ENCODE measurements at regions not wholly inside any gene's neighbourhood (a gene's known extent, or its start where the extent isn't known, plus 50 kb on each side); places are given as distances from the start of the nearest gene placed in this dataset.

DNA sequence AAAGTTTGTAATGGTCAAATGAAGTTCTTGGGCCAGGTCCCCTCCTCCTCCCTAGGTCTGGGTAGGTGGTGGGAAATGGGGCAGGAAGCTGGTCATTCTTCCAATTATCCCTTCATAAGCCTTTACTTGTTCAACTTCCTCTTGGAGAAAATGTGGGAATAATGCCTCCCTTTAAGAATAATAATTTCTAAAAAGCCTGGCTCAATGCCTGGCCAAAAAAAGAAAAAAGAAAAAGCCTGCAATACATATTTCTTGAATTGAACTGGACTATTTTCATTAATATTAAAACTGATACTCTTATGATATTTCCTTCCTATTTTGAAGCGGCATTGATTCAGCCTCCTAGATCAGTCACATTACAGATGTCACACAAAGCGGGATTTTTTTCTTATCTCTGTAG lies 600.9 kb downstream of the CCDC171 start:
- no peak for DNase-seq (ENCODE audit: low read depth in 4 of 4, low spot score in 2 of 4)

DNA sequence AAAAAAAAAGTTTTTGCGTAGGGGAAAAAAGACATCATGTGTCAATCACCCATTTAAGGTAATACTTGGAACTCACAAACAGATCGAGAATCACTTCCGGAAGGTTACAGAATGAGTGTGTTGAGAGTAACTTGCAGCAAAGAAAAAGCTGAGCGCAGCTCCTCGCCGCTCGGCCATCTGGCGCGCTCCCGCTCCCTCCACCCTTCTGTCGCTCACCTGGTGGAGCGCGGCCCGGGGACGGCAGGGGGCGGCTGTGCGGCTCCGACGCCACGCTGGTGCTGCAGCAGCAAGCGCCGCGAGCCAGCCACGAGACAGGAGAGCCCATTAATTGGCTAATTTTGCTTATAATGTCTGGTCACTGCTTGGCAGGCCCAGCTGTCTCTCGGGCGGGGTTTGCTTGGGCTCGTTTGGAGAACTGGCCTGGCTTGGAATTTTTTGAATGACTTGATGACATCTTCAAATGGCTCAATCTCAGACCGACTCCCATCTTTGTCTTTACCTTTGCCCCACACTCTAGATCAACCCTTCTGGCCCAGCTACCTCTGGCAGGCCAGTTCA lies 601.8 kb downstream of the CCDC171 start:
- no peak for DNase-seq (ENCODE audit: low read depth in 4 of 4, low spot score in 2 of 4)

DNA sequence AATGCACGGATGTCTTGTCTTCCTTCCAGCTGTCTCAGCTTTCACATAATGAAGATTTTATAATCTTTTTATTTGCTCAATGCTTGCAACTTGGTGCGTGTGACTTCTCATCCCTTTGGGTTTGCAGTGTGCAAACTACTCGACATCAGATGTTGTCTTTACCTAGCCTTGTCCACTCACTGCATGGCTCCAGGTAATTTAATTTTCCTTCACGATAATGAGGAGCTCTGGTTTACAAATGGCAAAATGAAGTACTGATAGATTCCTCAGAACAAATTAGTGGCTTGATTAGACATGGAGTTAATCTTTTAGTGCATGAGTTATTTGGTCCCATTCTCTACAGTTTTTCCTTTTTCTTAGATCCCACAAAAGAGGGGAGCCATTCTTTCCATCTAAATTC lies 603.0 kb downstream of the CCDC171 start:
- no peak for DNase-seq (ENCODE audit: low read depth in 4 of 4, low spot score in 2 of 4)

DNA sequence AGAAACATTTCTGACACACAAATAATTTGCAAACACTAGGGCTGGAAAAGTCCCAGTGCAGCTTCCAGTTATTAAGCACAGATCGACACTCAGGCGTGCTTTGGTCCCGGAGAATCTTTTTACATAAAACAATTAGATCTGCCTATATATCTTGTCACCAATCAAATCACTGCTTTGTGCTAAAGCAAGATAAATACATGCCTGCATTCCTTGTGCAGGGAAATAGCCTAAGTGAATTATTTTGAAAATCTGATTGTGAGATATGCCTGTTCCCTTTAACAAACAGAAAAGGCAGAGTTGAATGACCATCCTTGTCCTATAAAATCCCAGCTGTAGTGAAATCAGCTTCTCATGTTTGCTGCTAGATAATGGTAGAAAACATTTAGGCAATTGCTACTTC lies 604.4 kb downstream of the CCDC171 start:
- DNase-seq (ENCODE audit: low read depth in 4 of 4, low spot score in 2 of 4) = no peak

DNA sequence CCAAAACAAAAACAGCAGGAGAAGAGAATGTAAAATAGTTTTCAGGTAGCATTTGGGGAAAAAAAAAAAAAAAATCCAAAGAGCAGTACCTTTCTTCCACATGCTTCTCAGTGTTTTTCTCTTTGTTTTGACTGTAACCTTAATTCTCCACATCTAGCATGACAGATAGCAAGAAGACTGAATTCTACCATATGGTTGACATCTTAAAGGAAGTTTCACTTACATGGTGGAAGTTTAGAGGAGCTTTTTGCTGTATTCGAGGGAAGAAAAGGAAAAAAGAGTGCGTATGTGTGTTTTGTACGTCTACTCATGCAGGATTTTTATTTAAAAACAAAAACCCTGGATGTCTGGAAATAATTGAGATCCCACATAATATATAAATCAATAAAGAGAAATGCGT lies 604.8 kb downstream of the CCDC171 start:
- no peak for DNase-seq (ENCODE audit: low read depth in 4 of 4, low spot score in 2 of 4)

DNA sequence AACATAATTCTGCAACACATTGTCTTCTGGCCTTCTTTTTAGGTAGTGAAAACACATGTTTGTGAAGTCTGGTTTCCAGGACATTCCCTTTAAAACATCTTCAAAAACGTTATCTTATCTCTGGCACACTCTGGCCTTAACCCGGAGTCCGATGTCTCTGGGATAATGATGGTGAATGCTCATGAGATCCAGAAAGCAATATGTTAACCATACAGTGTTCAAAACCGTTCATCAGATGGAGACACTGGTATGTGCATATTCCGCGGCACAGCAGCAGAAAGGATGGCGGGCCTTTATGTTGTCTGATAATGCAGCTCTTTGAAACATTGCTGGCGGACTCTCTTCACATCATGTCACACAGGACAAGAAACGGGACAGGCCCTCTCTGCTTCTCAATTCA lies 605.2 kb downstream of the CCDC171 start:
- DNase-seq (ENCODE audit: low read depth in 4 of 4, low spot score in 2 of 4) = no peak

DNA sequence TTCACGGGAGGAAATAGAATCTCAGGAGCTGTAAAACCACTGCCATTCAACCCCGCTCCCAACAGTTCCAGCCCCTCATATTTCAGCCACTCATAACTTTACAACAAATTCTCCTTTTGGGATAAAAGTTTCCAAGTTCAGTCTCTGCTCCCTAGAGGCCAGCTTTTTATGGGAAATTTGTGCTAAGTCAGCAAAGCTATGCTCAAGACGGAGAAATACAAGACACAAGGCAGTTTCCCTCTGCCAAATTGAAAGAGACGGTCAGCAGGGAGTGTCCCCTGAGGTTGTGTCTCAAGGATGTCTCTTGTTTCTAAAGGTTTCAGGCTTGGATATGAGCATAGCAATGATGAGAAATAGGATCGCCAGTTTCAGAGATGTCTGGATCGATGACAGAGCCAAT lies 608.6 kb downstream of the CCDC171 start:
- no peak for DNase-seq (ENCODE audit: low read depth in 4 of 4, low spot score in 2 of 4)

DNA sequence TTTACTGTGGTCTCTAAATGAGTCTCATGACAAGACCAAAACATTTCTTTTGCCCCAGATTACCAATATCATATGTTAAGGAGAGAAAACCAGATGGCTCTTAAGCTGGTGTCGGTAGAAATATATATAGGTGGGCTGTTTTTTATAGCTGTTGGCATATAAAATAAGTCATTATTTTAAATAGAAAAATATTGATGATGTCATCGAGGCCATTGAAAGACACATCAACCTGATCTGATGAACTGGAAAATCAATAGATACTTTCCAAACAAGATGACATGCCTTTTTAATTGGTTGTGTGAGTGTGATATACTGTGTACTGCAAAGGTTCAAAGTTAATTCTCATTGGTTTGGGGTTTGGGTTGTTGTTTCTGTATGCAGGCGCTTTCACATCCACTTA lies 617.3 kb downstream of the CCDC171 start:
- no peak for DNase-seq (ENCODE audit: low read depth in 4 of 4, low spot score in 2 of 4)

DNA sequence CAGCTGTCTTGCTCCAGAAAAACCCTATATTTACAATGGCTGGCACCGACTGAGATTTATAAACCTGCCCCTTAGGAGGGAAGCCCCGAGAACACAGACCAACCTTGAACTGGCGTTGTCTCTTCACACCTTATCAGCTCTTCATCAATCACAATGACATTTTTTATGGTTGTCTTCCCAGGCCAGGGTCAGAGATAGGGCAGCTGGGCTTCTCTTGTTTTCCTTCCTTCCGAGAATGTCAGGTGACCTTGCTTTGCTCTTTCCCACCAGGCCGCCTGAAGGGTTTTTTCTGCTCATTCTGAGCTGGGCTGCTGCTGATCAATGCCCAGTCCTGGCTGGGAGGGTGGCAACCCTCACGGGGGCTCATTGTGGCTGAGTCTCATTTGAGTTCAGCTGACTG lies 619.1 kb downstream of the CCDC171 start:
- DNase-seq (ENCODE audit: low read depth in 4 of 4, low spot score in 2 of 4) = no peak

DNA sequence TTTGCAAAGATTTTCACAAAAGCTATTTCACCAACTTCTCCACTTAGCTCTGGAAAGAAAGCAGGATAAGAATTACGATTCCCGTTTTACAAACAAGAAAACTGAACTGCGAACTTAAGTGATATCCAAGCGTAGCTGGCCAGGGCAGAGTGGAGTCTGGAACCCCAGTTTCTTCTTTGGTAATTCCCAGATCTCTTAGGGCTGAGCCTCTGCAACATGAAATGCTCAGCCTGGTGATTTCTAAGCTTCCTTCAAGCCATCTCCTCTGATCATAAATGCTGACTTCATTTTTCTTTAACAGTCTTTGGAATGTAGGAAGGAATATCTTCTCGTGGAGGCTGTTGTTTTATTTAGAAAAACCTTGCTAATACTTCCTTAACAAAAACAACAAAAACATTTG lies 620.0 kb downstream of the CCDC171 start:
- DNase-seq (ENCODE audit: low read depth in 4 of 4, low spot score in 2 of 4) = no peak

DNA sequence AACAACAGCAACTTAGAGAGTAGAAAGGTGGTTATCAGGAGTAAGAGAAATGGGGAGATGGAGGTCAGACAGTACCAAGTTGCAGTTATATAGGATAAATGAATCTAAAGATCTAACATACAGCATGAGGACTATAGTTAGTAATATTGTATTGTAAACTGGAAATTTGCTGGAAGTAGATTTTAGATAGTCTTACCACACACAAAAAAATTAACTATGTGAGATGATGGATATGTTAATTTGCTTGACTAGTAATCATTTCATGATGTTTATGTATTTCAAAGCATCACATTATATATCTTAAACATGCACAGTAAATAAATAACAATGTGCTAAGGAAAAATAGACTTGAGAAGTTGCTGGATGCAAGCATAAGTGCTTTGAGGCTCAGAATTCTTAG lies 622.1 kb downstream of the CCDC171 start:
- DNase-seq (ENCODE audit: low read depth in 4 of 4, low spot score in 2 of 4) = no peak

DNA sequence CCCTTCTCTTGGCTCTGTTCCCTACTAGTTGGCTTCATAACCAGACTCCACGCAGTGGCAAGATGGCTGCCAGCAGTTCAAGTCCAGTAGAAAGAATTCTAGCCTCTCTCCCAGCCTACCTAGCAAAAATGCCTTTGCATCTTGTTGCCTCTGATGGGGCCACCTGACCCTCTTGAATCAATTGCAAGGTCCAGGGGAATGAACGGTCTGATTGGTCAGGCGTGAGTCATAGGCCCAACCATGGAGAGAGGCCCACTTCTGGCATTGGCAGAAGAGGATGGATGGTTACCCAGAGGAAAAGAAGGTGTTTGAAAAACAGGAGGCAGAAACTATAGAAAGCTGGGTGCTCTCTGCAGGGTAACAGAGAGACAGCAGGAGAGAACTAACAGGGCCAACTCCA lies 622.6 kb downstream of the CCDC171 start:
- no peak for DNase-seq (ENCODE audit: low read depth in 4 of 4, low spot score in 2 of 4)

DNA sequence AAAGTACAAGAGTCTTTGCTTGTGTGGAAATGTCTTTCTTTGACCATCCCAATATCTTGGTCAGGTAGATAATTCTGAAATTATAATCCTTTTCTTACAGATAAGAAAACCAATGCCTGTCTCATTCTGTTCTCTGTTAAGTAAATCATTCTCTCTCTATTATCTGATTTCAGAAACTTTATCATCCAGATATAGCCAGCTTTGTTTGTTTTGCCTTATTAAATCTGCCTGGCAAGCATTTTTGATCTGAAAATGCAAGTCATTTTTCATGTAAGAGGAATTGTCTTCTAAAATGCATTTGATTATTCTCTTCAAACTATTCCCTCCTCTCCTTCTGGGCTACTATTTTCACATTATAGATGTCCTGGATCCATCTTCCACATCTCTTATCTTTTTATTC lies 625.5 kb downstream of the CCDC171 start:
- DNase-seq (ENCODE audit: low read depth in 4 of 4, low spot score in 2 of 4) = no peak

DNA sequence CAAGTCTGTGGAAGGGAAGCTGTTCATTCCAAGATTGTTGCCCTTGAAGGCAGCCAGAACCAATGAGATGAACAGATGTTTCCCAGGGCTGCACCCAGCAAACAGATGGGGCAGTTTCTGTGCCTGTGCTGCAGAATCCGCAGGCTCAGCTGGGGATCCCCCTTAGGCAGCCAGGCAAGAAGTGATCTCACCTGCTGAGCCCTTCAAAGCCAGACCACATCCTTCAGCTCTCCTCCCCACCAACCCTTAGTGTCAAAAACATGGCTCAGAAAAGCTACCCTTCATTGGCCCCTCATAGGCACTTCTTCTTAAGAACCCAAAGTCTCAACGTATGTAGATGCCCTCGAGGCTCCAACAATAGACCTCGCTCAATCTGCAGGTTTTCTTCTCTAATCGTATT lies 626.7 kb downstream of the CCDC171 start:
- DNase-seq (ENCODE audit: low read depth in 4 of 4, low spot score in 2 of 4) = no peak

DNA sequence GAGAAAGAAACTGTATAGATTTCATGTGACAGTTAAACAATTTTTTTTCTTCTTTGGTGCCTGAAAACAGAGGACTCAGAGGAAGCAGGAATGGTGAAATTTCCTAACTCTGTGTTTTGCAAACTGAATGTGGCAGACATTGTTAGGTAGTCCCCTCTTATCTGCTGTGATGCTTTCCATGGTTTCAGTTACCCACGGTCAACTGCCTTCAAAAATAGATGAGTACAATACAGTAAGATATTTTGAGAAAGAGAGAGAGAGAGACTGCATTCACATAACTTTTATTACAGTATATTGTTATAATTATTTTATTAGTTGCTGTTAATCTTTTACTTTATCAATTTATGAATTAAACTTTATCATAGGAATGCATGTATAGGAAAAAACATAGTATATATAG lies 627.2 kb downstream of the CCDC171 start:
- DNase-seq (ENCODE audit: low read depth in 4 of 4, low spot score in 2 of 4) = no peak

DNA sequence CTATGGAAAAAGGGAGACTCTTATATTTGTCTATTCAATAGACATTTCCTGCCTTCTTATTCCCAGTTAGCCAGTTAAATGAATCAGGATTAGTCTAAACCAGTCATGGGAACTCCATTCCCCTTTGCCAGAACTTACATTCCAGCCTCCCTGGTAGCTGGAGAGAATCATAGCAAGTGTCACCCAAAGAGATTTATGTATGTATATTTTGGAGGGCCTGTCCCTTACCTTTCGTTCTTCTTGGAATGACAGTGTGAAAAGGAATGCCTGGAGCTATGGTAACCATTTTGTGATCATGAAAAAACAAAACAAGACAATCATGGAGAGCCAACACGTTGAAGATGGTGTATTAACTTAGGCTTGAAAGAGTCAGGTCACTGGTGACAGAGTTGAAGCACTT lies 627.7 kb downstream of the CCDC171 start:
- DNase-seq (ENCODE audit: low read depth in 4 of 4, low spot score in 2 of 4) = no peak

DNA sequence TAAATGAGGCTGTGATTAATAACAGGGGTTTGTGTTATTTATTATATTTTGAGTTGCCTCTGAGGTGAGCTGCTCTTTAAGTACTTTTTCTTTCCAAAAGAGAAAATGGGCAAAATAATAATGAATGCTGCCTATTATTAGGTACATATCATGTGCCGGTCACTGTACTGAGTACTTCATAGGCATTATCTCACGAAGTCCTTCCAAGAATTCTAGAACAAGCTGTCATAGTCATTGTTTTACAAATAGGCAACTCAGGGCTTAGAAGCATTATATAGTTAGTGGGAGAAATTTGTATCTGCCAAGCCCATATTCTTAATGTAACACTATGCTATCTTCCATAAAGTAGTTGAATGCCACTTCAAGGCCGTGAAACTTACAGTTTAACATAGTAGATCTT lies 628.7 kb downstream of the CCDC171 start:
- DNase-seq (ENCODE audit: low read depth in 4 of 4, low spot score in 2 of 4) = no peak

DNA sequence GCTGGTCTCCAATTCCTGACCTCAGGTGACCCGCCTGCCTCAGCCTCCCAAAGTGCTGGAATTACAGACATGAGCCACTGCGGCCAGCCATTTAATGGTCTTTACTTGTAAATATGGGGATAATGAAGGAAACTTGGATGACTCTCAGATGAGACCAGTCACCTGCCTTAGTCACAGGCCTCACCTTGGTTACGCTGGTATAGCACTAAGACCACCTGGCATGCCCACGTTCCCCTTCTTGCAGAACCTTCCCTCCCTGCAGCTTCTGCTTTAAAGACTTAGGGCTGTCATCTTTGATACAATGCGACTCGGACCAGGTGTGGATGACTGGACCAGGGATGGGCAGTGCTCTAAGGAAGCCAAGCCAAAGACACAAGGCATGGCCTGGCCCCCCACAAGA lies 629.9 kb downstream of the CCDC171 start:
- DNase-seq (ENCODE audit: low read depth in 4 of 4, low spot score in 2 of 4) = no peak

DNA sequence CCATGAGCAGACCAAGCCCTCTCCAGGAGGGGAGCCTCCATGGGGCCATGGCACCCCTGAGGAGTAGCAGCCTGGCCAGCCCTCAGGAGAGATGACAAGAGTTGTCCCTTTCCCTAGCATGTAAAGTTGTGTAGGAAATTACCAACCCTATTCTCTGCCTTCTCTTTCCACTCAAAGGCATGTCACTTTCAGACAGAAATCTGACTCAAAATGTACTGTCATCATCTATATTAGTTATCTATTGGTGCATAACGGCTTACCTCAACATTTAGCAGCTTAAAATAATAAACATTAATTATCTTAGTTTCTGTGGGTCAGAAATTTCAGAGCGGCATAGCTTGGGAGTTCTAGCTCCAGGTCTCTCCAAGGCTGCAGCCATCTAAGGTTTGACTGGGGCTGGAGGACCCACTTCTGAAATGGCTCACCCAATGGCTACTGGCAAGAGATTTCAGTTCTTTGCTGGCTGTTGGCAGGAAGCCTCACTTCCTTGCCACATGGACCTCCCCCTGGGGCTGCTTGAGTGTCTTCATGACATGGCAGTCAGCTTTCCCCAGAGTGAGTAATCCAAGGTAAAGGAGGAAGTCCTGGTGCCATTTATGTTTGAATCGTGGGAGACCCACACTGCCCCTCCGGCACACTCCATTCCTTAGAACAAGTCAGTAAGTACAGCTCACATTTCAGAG lies 632.3 kb downstream of the CCDC171 start:
- no peak for DNase-seq (ENCODE audit: low read depth in 4 of 4, low spot score in 2 of 4)

DNA sequence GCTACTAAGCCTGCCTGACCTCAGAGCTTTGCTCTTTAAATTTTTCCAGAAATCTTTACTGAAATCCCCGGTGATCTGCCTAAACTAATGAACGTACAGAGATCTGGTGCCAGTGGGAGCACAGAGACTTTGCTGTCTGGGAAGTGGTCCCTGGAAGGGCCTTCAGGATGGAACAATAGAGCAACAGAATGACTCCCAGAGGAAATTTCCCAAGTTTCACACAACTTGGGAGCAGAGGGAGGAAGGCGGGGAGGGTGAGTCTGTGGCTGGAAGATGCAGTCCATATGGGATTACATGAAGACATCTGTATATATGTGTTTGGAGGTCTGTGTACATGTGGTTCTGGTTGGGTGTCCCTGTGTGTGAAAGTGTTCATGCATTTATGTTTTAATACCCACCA lies 638.3 kb downstream of the CCDC171 start:
- no peak for DNase-seq (ENCODE audit: low read depth in 4 of 4, low spot score in 2 of 4)

DNA sequence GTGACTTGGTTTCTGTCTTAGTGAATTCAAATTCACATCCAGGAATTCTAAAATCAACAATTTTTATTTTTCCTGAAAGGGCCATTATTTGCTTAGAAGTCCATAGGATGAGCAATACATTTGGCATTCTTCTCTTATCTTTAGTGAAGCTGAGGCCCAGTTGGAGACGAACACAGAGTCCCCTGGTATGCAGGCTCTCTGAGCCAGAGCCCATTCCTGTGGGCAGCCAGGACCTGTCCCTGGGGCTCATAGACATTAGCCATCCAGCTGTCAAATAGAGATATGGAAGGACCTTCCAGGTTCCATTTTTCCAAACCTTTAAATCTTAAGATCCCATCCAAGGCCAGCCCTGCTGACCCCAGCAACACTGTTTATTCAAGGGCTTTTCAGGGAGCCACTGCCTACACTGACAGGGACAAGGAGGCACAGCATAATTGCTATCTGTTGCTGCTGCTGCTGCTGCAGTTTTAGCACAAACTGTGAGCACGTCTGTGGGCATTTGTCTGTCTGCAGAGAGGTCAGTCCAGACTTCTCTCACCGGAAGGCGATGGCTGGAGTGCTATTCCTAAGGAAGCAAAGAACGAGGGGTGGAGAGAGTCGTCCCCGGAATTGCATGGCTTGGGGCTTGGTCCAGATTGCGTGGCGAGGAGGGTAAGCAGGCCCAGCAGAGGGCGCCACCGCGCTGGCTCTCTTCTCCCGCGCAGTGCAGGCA lies 639.0 kb downstream of the CCDC171 start:
- peak in 1 of 4 donors; percentile 56 for DNase-seq (ENCODE audit: low read depth in 4 of 4, low spot score in 2 of 4)

DNA sequence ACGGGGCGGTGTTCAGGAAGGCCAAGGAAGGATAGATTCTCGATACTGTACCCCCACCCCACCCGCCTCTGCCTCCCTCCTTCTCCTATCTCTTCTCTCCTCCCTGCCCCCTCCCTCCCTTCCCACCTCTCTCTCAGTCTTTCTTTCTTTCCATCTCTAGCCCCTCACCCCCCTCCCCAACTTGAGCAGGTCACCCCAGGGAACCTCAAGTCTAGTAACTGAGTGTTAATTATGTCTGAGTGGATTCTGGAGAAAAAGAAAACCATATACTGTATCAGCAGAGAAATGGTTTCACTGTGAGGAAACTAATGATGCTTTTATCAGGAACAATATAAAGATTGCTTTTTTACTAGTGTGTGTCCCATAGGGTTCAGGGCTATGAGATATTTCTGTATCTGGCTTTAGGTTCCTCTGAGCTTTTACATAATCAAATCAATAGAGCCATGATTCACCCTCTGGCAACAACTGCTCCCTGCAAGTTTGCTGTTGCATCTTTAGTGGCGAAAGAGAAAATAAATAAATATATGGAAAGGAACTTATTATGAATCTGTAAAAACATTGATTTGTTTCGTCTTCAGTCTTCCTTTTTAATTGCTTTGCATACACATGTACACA lies 639.7 kb downstream of the CCDC171 start:
- no peak for DNase-seq (ENCODE audit: low read depth in 4 of 4, low spot score in 2 of 4)
